HepG2 (cell line): ENCODE measurements at regions not wholly inside any gene's neighbourhood (a gene's known extent, or its start where the extent isn't known, plus 50 kb on each side); places are given as distances from the start of the nearest gene placed in this dataset.

ENCODE experiments used
- ATAC-seq: fragments of 200-7000 bp; cut with Tn5 transposase; 3 replicates; pipeline ENCODE4 v1.9.1; 2020; ENCODE audit warnings: mild to moderate bottlenecking, moderate library complexity
- BruUV-seq: library from RNA; stranded (reverse); fragments of 400-500 nt; replicated peaks from 2 replicates; lab custom pipeline; 2021; lab: Mats Ljungman, UMichigan
- CTCF ChIA-PET: fragments of 300-600 bp; formaldehyde crosslinking; extraction: SDS; loops from one replicate; lab custom pipeline; 2021; ENCODE audit warnings: low total read pairs, inconsistent platforms, low intra/inter-chr PET ratio; lab: Yijun Ruan, JAX
- POLR2A ChIA-PET: fragments of 350-600 bp; sonication (Branson Sonifier 250); formaldehyde crosslinking; loops from one replicate; lab custom pipeline; 2020; ENCODE audit warnings: antibody characterized with exemption, inconsistent platforms; lab: Yijun Ruan, JAX
- DNase-seq: peaks from one replicate; pipeline ENCODE4 v3.0.0-alpha.2; 2015; ENCODE audit warnings: low spot score
- FAIRE-seq: peaks from 3 replicates; lab custom pipeline; 2011; peaks lifted over from hg19 to GRCh38; lab: Jason Lieb, UNC
- H2AFZ ChIP-seq: one replicate; pipeline ENCODE4 v1.6.1; 2011; ENCODE audit warnings: low read length, inconsistent platforms
- H3K27ac ChIP-seq: fragments of 300-600 bp; 3 replicates; pipeline ENCODE4 v1.8.0; 2011; ENCODE audit warnings: mixed run types, mild to moderate bottlenecking, mixed read lengths, low read length, inconsistent platforms; ENCODE audit not compliant: insufficient read depth; ENCODE audit errors: extremely low read length
- H3K27me3 ChIP-seq, 2 experiments: fragments of 200-600 bp in 1 of 2; 2 replicates in 1 of 2; 3 replicates in 1 of 2; pipeline versions ENCODE4 v1.6.0 to v1.8.0; 2011; ENCODE audit warnings: low read length in 2 of 2, mild to moderate bottlenecking in 2 of 2, moderate library complexity in 2 of 2, inconsistent platforms in 1 of 2; ENCODE audit not compliant: insufficient read depth in 2 of 2, control insufficient read depth in 1 of 2
- H3K36me3 ChIP-seq, 2 experiments: fragments of 200-600 bp in 1 of 2; replicated peaks in 1 of 2; 2 replicates in 1 of 2; 3 replicates in 1 of 2; pipeline versions ENCODE4 v1.5.1 to v1.8.0; 2011; ENCODE audit warnings: low read length in 2 of 2, inconsistent platforms in 1 of 2; ENCODE audit not compliant: insufficient read depth in 2 of 2, control insufficient read depth in 1 of 2
- H3K4me1 ChIP-seq: 2 replicates; pipeline ENCODE4 v1.5.1; 2012; ENCODE audit warnings: low read length, inconsistent platforms; ENCODE audit not compliant: insufficient read depth
- H3K4me2 ChIP-seq: 2 replicates; pipeline ENCODE4 v1.6.0; 2011; ENCODE audit warnings: low read depth, low read length, inconsistent platforms
- H3K4me3 ChIP-seq, 3 experiments: fragments of 200-600 bp in 1 of 3; sonication (generic), shearing (Covaris generic) in 1 of 3; replicated peaks in 1 of 3; 2 replicates each; pipeline ENCODE4 v1.5.1; 2011 to 2016; ENCODE audit warnings: low read length in 3 of 3, inconsistent platforms in 2 of 3, low read depth in 2 of 3, mild to moderate bottlenecking in 2 of 3, control low read depth in 1 of 3, mixed read lengths in 1 of 3; ENCODE audit not compliant: insufficient read depth in 1 of 3
- H3K79me2 ChIP-seq: one replicate; pipeline ENCODE4 v1.6.1; 2011; ENCODE audit warnings: low read length, inconsistent platforms; ENCODE audit not compliant: insufficient read depth
- H3K9ac ChIP-seq: 2 replicates; pipeline ENCODE4 v1.6.0; 2011; ENCODE audit warnings: mild to moderate bottlenecking, low read depth, low read length, inconsistent platforms; ENCODE audit not compliant: insufficient read depth
- H3K9me3 ChIP-seq: 2 replicates; pipeline ENCODE4 v1.5.1; 2012; ENCODE audit warnings: mild to moderate bottlenecking, low read length
- H4K20me1 ChIP-seq: 2 replicates; pipeline ENCODE4 v1.6.0; 2011; ENCODE audit warnings: inconsistent platforms, mild to moderate bottlenecking, low read length, moderate library complexity; ENCODE audit not compliant: insufficient read depth
- AKAP8 ChIP-seq: sonication (generic); formaldehyde crosslinking; IDR thresholded peaks from 2 replicates; pipeline ENCODE4 v1.5.1; 2020; ENCODE audit warnings: mild to moderate bottlenecking, missing genetic modification reagents
- ARNTL ChIP-seq: sonication (generic); formaldehyde crosslinking; IDR thresholded peaks from 2 replicates; pipeline ENCODE4 v1.4.0; 2020; ENCODE audit warnings: mild to moderate bottlenecking, missing genetic modification reagents
- ATRX ChIP-seq: sonication (generic); formaldehyde crosslinking; IDR thresholded peaks from 2 replicates; pipeline ENCODE4 v1.4.0; 2020; ENCODE audit warnings: missing genetic modification reagents, borderline replicate concordance
- IKZF1 ChIP-seq: fragments of 450-650 bp; IDR thresholded peaks from 2 replicates; pipeline ENCODE4 v1.7.1; 2016
- ISX ChIP-seq: sonication (generic); formaldehyde crosslinking; conservative IDR thresholded peaks from 2 replicates; pipeline ENCODE4 v1.5.0; 2020; ENCODE audit warnings: missing genetic modification reagents
- SALL2 ChIP-seq: sonication (generic); formaldehyde crosslinking; IDR thresholded peaks from 2 replicates; pipeline ENCODE4 v1.8.1; 2023; ENCODE audit warnings: mild to moderate bottlenecking, missing genetic modification reagents, inconsistent platforms
- SRSF1 ChIP-seq: fragments of 200-400 bp; formaldehyde crosslinking; optimal IDR thresholded peaks from 2 replicates; pipeline ENCODE3; 2017; ENCODE audit warnings: mild to moderate bottlenecking, low read depth, low read length, moderate library complexity
- ZNF235 ChIP-seq: sonication (generic); formaldehyde crosslinking; IDR thresholded peaks from 2 replicates; pipeline ENCODE4 v1.8.1; 2023; ENCODE audit warnings: mild to moderate bottlenecking, missing genetic modification reagents, borderline replicate concordance
- ZNF510 ChIP-seq: sonication (generic); formaldehyde crosslinking; IDR thresholded peaks from 2 replicates; pipeline ENCODE4 v1.4.0; 2020; ENCODE audit warnings: low read depth, mild to moderate bottlenecking, missing genetic modification reagents
- WGBS: methylation state at CpG from one replicate; pipeline ENCODE4 v1.1.6; 2017; ENCODE audit warnings: low lambda C conversion rate; 5-methylcytosine and 5-hydroxymethylcytosine counted together
- in situ Hi-C: cut with HindIII; loops from 2 replicates; pipeline ENCODE4 v1.10.0; 2017; ENCODE audit warnings: low pct_unique_long_range_greater_than_20kb; ENCODE audit not compliant: extremely low pct_ligation_motif_present
- intact Hi-C: fragments of 100-400 bp; cut with micrococcal nuclease; formaldehyde crosslinking; loops from one replicate; pipeline ENCODE4 v1.10.0; 2022; ENCODE audit not compliant: unreplicated experiment
- TF ChIP-seq, protein P1 (sequence below): sonication (generic); formaldehyde crosslinking; IDR thresholded peaks from 2 replicates; pipeline ENCODE4 v1.9.0; 2021; ENCODE audit warnings: missing genetic modification reagents, mild to moderate bottlenecking, borderline replicate concordance
- TF ChIP-seq, protein P2 (sequence below): sonication (generic); formaldehyde crosslinking; IDR thresholded peaks from 2 replicates; pipeline ENCODE4 v1.5.1; 2020; ENCODE audit warnings: mild to moderate bottlenecking, missing genetic modification reagents, borderline replicate concordance
- TF ChIP-seq, protein P3 (sequence below): conservative IDR thresholded peaks from 2 replicates; pipeline ENCODE4 v1.6.1; 2018; ENCODE audit warnings: missing genetic modification reagents

DNA sequence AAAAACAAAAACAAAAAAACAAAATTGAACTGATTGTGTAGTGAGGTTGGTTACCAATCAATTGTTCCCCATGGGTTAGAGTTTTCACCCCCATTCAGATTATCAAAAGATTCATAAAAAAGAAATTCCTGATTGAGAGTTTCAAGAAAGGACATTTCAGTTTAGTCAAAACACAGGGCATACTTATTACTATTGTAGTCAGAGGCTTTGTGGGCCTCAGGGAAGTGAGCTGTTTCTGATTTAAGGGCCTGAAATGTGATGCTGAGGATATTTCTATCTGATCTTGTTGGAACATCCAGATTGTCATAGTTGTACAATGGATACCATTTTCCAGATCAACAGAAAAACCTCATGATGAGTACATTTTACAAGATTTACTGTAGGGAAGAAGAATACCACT is 368.1 kb upstream of the NETO1 start:
- Histone ChIP-seq H3K4me1 (no peaks in the 10 kb centered on the region), H3K4me2 (no peak overlapping the region), H3K9ac (no peak overlapping the region), H3K79me2 (no peaks in the 10 kb centered on the region), H3K36me3 (no peaks in the 10 kb centered on the region), H3K27ac (no peak overlapping the region), H3K4me3 (no peak overlapping the region), H3K9me3 (no peaks in the 10 kb centered on the region), H3K27me3 (no peaks in the 10 kb centered on the region), H2AFZ (no peak overlapping the region), H4K20me1 (no peaks in the 10 kb centered on the region)
- in situ Hi-C loops: no loop called here
- FAIRE-seq (no peak), DNase-seq (no peak), ATAC-seq (no peak)
- no peak for TF ChIP-seq SRSF1
- intact Hi-C loops: no loop called here
- no TSS peak for BruUV-seq
- POLR2A ChIA-PET: no interaction called here
- CTCF ChIA-PET: no interaction called here

GRCh38 chr18:73235491-73235890 is 367.7 kb upstream of the NETO1 start:
- Histone ChIP-seq H3K4me1 (no peaks in the 10 kb centered on the region), H2AFZ (no peak overlapping the region), H3K27me3 (no peaks in the 10 kb centered on the region), H3K9ac (no peak overlapping the region), H3K4me3 (no peak overlapping the region), H3K27ac (no peak overlapping the region), H3K36me3 (no peaks in the 10 kb centered on the region), H4K20me1 (no peaks in the 10 kb centered on the region), H3K4me2 (no peak overlapping the region), H3K79me2 (no peaks in the 10 kb centered on the region), H3K9me3 (no peaks in the 10 kb centered on the region)
- FAIRE-seq (no peak), DNase-seq (peak; percentile 2), ATAC-seq (no peak)
- intact Hi-C loops: no loop called here
- 35% methylated on average over 8 of the region's 8 CpGs for WGBS
- ChIA-PET POLR2A (no interaction called here), CTCF (no interaction called here)
- BruUV-seq: no TSS peak
- in situ Hi-C loops: no loop called here
- TF ChIP-seq IKZF1: no peak
- TF ChIP-seq ZNF510: no peak
- no peak for TF ChIP-seq ARNTL (CRISPR knock-in tag)
- TF ChIP-seq, protein P1, sequence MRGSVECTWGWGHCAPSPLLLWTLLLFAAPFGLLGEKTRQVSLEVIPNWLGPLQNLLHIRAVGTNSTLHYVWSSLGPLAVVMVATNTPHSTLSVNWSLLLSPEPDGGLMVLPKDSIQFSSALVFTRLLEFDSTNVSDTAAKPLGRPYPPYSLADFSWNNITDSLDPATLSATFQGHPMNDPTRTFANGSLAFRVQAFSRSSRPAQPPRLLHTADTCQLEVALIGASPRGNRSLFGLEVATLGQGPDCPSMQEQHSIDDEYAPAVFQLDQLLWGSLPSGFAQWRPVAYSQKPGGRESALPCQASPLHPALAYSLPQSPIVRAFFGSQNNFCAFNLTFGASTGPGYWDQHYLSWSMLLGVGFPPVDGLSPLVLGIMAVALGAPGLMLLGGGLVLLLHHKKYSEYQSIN (CRISPR knock-in tag): no peak
- no peak for TF ChIP-seq SALL2 (CRISPR knock-in tag)
- TF ChIP-seq, protein P2, sequence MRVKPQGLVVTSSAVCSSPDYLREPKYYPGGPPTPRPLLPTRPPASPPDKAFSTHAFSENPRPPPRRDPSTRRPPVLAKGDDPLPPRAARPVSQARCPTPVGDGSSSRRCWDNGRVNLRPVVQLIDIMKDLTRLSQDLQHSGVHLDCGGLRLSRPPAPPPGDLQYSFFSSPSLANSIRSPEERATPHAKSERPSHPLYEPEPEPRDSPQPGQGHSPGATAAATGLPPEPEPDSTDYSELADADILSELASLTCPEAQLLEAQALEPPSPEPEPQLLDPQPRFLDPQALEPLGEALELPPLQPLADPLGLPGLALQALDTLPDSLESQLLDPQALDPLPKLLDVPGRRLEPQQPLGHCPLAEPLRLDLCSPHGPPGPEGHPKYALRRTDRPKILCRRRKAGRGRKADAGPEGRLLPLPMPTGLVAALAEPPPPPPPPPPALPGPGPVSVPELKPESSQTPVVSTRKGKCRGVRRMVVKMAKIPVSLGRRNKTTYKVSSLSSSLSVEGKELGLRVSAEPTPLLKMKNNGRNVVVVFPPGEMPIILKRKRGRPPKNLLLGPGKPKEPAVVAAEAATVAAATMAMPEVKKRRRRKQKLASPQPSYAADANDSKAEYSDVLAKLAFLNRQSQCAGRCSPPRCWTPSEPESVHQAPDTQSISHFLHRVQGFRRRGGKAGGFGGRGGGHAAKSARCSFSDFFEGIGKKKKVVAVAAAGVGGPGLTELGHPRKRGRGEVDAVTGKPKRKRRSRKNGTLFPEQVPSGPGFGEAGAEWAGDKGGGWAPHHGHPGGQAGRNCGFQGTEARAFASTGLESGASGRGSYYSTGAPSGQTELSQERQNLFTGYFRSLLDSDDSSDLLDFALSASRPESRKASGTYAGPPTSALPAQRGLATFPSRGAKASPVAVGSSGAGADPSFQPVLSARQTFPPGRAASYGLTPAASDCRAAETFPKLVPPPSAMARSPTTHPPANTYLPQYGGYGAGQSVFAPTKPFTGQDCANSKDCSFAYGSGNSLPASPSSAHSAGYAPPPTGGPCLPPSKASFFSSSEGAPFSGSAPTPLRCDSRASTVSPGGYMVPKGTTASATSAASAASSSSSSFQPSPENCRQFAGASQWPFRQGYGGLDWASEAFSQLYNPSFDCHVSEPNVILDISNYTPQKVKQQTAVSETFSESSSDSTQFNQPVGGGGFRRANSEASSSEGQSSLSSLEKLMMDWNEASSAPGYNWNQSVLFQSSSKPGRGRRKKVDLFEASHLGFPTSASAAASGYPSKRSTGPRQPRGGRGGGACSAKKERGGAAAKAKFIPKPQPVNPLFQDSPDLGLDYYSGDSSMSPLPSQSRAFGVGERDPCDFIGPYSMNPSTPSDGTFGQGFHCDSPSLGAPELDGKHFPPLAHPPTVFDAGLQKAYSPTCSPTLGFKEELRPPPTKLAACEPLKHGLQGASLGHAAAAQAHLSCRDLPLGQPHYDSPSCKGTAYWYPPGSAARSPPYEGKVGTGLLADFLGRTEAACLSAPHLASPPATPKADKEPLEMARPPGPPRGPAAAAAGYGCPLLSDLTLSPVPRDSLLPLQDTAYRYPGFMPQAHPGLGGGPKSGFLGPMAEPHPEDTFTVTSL (CRISPR knock-in tag): no peak
- no peak for TF ChIP-seq ATRX (CRISPR knock-in tag)
- TF ChIP-seq ISX (CRISPR knock-in tag): no peak
- no peak for TF ChIP-seq ZNF235 (CRISPR knock-in tag)
- TF ChIP-seq, protein P3, sequence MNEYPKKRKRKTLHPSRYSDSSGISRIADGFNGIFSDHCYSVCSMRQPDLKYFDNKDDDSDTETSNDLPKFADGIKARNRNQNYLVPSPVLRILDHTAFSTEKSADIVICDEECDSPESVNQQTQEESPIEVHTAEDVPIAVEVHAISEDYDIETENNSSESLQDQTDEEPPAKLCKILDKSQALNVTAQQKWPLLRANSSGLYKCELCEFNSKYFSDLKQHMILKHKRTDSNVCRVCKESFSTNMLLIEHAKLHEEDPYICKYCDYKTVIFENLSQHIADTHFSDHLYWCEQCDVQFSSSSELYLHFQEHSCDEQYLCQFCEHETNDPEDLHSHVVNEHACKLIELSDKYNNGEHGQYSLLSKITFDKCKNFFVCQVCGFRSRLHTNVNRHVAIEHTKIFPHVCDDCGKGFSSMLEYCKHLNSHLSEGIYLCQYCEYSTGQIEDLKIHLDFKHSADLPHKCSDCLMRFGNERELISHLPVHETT (CRISPR knock-in tag): no peak
- no peak for TF ChIP-seq AKAP8
